BLaER1 (cell line): ENCODE measurements at regions not wholly inside any gene's neighbourhood (a gene's known extent, or its start where the extent isn't known, plus 50 kb on each side); places are given as distances from the start of the nearest gene placed in this dataset.

Source experiments
- H3K27ac ChIP-seq: shearing (Covaris generic); formaldehyde crosslinking; 2 replicates; pipeline ENCODE4 v1.8.1; 2022
- H3K27me3 ChIP-seq: shearing (Covaris generic); formaldehyde crosslinking; 2 replicates; pipeline ENCODE4 v1.8.1; 2022
- H3K36me3 ChIP-seq: shearing (Covaris generic); formaldehyde crosslinking; 2 replicates; pipeline ENCODE4 v1.8.1; 2022
- H3K4me1 ChIP-seq: shearing (Covaris generic); formaldehyde crosslinking; 2 replicates; pipeline ENCODE4 v1.8.1; 2022
- H3K4me2 ChIP-seq: shearing (Covaris generic); formaldehyde crosslinking; 2 replicates; pipeline ENCODE4 v1.8.1; 2022
- H3K4me3 ChIP-seq: shearing (Covaris generic); formaldehyde crosslinking; 2 replicates; pipeline ENCODE4 v1.8.1; 2022
- H3K9ac ChIP-seq: shearing (Covaris generic); formaldehyde crosslinking; 2 replicates; pipeline ENCODE4 v1.8.1; 2022
- H3K9me3 ChIP-seq: shearing (Covaris generic); formaldehyde crosslinking; 2 replicates; pipeline ENCODE4 v1.8.1; 2022
- H4K20me1 ChIP-seq: shearing (Covaris generic); formaldehyde crosslinking; 2 replicates; pipeline ENCODE4 v1.8.1; 2022
- Cebpa-rat ChIP-seq: shearing (Covaris generic); IDR thresholded peaks from 2 replicates; pipeline ENCODE4 v1.8.1; 2022

DNA sequence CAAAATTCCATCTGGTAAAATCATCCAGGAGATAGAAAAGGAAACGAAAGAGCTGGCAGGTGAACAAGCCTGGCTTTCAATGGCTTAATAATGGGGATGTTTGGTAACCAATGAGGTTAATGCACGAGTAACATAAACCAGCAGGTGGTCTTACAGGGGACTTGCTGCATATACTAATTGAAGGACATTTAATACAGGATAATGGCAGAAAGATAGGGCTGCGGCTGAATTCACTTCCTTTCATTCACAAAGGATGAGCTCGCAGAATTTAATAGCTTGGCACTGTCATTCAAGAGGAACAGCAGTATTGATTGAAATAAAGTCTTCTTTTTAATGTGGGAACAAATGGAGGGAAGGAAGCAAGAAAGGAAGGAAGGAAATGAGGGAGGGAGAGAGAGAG lies 156.3 kb upstream of the RAI2 start:
- H3K4me1 ChIP-seq = no peaks in the 10 kb centered on the region
- H3K4me3 ChIP-seq = no peak overlapping the region
- no peaks in the 10 kb centered on the region; the same call in 1 of the 2 replicates for H4K20me1 ChIP-seq
- H3K9ac ChIP-seq = no peak overlapping the region
- no peaks in the 10 kb centered on the region for H3K36me3 ChIP-seq
- no peak for TF ChIP-seq Cebpa-rat
- H3K27me3 ChIP-seq = peaks cover 82% of the 10 kb centered on the region
- no peak overlapping the region for H3K27ac ChIP-seq
- H3K9me3 ChIP-seq = no peaks in the 10 kb centered on the region
- H3K4me2 ChIP-seq = no peak overlapping the region

DNA sequence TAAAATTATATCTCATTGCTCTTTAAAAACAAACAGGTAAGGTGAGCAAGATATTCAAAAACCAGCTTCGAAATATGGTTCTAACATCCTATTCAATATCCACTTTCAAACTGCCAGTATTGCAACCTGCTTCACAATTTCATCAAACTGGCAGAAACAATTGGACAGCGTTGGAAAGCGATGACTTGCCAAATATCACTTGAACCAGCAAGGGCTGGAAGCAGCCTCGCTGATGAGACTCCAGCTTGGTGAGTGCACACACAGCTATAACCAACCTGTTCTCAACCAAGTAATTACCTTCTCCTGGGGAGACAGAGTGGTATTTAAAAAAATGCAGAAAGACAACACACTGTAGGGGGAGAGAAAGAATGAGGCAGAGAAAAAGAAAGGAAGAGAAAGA lies 155.8 kb upstream of the RAI2 start:
- no peak overlapping the region for H3K27ac ChIP-seq
- H3K4me1 ChIP-seq = no peaks in the 10 kb centered on the region
- H3K9ac ChIP-seq = no peak overlapping the region
- H3K27me3 ChIP-seq = peaks cover 82% of the 10 kb centered on the region
- no peak for TF ChIP-seq Cebpa-rat
- H3K4me2 ChIP-seq = no peak overlapping the region
- no peaks in the 10 kb centered on the region for H3K9me3 ChIP-seq
- no peaks in the 10 kb centered on the region; the same call in 1 of the 2 replicates for H4K20me1 ChIP-seq
- H3K4me3 ChIP-seq = no peak overlapping the region
- H3K36me3 ChIP-seq = no peaks in the 10 kb centered on the region

DNA sequence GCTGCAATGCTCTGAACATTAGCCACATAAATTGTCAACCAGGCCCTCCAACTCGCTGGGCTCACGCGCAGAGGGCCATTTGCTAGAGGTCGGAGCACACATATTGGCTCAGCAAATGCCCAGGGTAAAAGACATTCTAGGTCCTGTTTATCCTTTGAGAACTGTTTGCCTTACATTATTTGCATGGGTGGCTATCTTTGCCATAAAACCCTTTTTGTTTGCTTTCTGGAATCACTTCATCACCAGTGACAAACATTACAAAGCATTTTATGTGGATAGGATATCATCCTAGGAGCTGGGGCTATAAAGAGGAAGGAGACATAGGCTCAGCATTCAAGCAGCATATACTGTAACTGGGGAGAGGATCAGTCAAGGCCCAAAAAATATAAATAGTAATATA lies 149.2 kb upstream of the RAI2 start:
- Histone ChIP-seq H3K9me3 (no peaks in the 10 kb centered on the region), H3K36me3 (no peaks in the 10 kb centered on the region), H3K27me3 (peaks cover 93% of the 10 kb centered on the region), H4K20me1 (no peaks in the 10 kb centered on the region; the same call in 1 of the 2 replicates), H3K9ac (no peak overlapping the region), H3K27ac (no peak overlapping the region), H3K4me2 (no peak overlapping the region), H3K4me3 (no peak overlapping the region), H3K4me1 (no peaks in the 10 kb centered on the region)
- no peak for TF ChIP-seq Cebpa-rat

DNA sequence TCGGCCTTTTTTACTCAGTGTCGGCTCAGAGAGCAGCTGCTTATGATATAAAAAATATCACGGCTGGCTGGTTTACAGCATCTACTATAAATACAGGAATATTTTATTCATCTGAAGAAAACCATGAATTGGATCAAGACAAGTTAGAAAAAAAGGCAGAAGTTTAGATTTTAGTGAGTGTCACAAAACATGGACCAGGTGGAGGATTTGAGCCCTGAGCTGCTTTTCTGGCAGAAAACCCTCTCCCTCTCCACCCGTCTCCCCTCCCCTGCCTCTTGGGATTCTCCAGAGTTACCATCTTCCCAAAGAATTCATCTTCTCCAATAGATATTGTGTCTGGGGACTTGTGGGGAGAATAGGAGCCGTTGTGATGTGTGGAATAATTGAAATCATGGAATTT lies 142.8 kb upstream of the RAI2 start:
- Histone ChIP-seq H3K4me3 (no peak overlapping the region), H3K27me3 (peaks cover 93% of the 10 kb centered on the region), H3K4me2 (no peak overlapping the region), H3K4me1 (no peaks in the 10 kb centered on the region), H3K27ac (no peak overlapping the region), H4K20me1 (0 out of 2 replicates have a peak, but pooled peaks cover 4% of the 10 kb centered on the region), H3K9ac (no peak overlapping the region), H3K9me3 (no peaks in the 10 kb centered on the region), H3K36me3 (no peaks in the 10 kb centered on the region)
- TF ChIP-seq Cebpa-rat = no peak

DNA sequence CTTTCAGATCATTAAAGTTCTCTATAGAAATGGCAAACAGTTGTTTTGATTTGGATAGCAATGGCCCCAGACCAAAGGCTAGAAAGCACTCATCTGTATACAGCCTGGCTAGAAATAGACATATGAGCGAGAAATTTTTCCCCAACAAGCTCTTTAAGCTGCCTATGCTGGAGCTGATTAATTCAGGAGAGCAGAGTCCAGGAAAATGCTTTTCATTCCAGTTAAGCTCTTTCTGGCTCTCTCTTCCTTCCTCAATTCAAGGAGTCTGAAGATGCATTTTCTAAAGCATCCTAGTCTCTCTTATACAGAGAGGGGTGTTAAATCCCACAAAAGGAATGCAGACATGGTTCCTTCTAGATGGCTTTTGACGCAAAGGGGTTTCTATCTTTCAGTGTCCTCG lies 141.7 kb upstream of the RAI2 start:
- Histone ChIP-seq H3K27me3 (peaks cover 86% of the 10 kb centered on the region), H4K20me1 (0 out of 2 replicates have a peak, but pooled peaks cover 4% of the 10 kb centered on the region)

DNA sequence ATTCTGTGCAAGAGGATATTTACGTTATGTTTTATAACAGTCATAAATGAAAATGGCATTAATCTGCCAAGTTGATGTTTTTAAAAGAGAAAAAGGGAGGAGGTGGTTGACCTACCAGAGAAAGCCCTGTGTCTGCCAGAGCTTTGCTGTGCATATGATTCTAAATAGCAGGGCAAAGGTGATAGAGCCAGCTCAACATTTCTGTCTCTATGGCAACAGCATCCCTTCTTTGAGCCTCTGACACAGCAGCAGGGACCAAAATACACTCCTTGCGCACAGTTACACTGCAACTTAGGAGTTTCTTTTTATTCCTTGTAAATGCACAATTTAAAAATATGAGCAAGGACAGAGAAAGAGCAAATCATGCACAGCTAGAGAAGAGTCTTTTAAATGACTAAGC lies 133.3 kb upstream of the RAI2 start:
- Histone ChIP-seq H3K4me2 (no peak overlapping the region), H3K36me3 (no peaks in the 10 kb centered on the region), H3K9me3 (no peaks in the 10 kb centered on the region), H3K4me1 (0 out of 2 replicates have a peak, but pooled peaks cover 6% of the 10 kb centered on the region), H3K27ac (no peak overlapping the region), H3K9ac (no peak overlapping the region), H3K4me3 (no peak overlapping the region), H3K27me3 (peaks cover 81% of the 10 kb centered on the region), H4K20me1 (no peaks in the 10 kb centered on the region)
- no peak for TF ChIP-seq Cebpa-rat

More for the DNA sequence above, 141.7 kb upstream of the RAI2 start:
- H3K9me3 ChIP-seq = no peaks in the 10 kb centered on the region
- no peaks in the 10 kb centered on the region for H3K4me1 ChIP-seq
- H3K27ac ChIP-seq = no peak overlapping the region
- H3K36me3 ChIP-seq = no peaks in the 10 kb centered on the region
- no peak for TF ChIP-seq Cebpa-rat
- no peak overlapping the region for H3K4me3 ChIP-seq
- H3K4me2 ChIP-seq = no peak overlapping the region
- no peak overlapping the region for H3K9ac ChIP-seq

DNA sequence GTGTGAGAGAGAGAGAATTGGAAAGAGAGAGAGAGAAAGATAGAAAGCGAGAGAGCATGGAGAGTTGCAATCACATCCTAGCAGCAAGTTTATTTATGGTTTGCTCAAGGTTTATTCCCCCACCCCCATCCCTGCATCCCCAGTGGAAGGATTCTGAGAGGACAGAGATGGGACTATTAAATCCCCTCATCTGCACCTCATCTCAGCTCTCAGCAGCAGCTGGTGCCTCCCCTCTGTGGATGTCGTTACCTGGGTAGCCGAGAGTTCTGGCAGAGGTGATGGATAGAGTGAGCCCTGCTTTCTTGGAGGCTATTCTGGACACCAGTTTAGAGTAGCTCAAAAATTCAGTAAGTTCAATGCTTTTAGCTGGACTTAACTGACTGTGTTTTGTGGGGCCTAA lies 132.0 kb upstream of the RAI2 start:
- peaks cover 85% of the 10 kb centered on the region for H3K27me3 ChIP-seq
- no peak overlapping the region for H3K4me2 ChIP-seq
- TF ChIP-seq Cebpa-rat = no peak
- no peaks in the 10 kb centered on the region for H3K36me3 ChIP-seq
- peaks cover 8% of the 10 kb centered on the region for H3K4me1 ChIP-seq
- no peak overlapping the region for H3K9ac ChIP-seq
- no peaks in the 10 kb centered on the region for H4K20me1 ChIP-seq
- no peak overlapping the region for H3K27ac ChIP-seq
- H3K9me3 ChIP-seq = no peaks in the 10 kb centered on the region
- H3K4me3 ChIP-seq = no peak overlapping the region

DNA sequence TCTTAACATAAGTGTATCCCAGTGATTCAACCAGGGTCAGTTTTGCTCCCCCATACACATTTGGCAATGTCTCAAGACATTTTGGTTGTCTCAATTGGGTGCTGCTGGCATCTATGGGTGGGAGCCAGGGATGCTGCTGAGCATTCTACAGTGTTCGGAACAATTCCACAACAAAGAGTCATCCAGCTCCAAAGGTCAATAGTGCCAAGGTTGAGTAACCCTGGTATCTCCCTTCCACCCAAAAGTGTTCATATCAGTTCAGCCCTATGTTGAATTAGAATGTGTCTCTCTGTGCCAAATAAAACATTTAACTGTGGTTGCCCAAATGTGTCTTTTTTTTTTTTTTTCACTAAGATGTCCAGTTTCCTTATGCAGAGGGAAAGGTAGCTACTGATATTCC lies 129.4 kb upstream of the RAI2 start:
- Histone ChIP-seq H3K27ac (no peak overlapping the region), H3K36me3 (no peaks in the 10 kb centered on the region), H3K4me1 (peaks cover 12% of the 10 kb centered on the region), H3K4me3 (no peak overlapping the region), H3K9ac (no peak overlapping the region), H4K20me1 (no peaks in the 10 kb centered on the region), H3K9me3 (no peaks in the 10 kb centered on the region), H3K27me3 (peaks cover 97% of the 10 kb centered on the region), H3K4me2 (no peak overlapping the region)
- TF ChIP-seq Cebpa-rat = no peak

DNA sequence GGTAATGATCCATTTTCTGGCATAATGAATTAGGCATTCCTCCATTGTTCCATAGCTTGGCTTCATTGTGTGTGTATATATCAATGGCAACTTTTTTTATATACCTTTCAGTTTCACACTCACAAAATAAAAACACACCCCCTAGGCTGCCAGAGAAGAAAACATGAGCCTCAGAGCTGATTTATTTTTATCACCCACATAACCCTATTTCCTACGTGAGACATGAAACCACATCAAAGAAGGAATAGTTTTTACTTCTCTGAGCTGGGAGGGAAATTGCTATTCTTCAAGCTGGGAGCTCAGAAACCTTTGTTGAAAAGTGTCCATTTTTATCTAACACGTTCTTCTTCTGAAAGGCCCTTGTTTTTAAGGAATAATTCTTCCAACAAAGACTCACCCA lies 126.7 kb upstream of the RAI2 start:
- Histone ChIP-seq H3K4me2 (peak overlapping the region; percentile 27), H3K9me3 (no peaks in the 10 kb centered on the region), H3K9ac (no peak overlapping the region), H3K36me3 (no peaks in the 10 kb centered on the region), H3K4me3 (no peak overlapping the region), H3K27ac (no peak overlapping the region), H3K4me1 (peaks cover 8% of the 10 kb centered on the region), H3K27me3 (peaks cover 99% of the 10 kb centered on the region), H4K20me1 (no peaks in the 10 kb centered on the region)
- TF ChIP-seq Cebpa-rat = no peak

DNA sequence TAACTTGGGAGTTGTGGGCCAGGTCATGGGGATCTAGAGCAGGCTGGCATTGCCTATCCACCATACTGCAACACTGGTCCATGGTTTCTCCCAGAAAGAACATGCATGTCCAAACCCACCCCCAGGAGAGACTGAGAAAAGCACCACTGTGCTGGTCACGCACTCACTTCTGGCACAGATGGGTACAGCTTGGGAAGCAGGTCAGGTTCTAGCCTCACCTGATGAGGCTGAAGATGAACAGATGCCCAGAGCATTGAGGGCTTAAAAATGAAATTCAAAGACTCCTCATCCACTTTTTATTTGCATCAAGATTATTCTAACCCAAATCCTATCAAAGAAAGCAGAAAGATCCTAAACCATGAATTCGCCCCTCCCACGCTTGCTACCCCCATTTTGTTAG lies 125.9 kb upstream of the RAI2 start:
- Histone ChIP-seq H3K9me3 (no peaks in the 10 kb centered on the region), H3K4me1 (peaks cover 8% of the 10 kb centered on the region), H3K27me3 (peaks cover 99% of the 10 kb centered on the region), H3K4me2 (no peak overlapping the region), H3K4me3 (no peak overlapping the region), H3K9ac (no peak overlapping the region), H3K27ac (no peak overlapping the region), H4K20me1 (no peaks in the 10 kb centered on the region), H3K36me3 (no peaks in the 10 kb centered on the region)
- no peak for TF ChIP-seq Cebpa-rat

DNA sequence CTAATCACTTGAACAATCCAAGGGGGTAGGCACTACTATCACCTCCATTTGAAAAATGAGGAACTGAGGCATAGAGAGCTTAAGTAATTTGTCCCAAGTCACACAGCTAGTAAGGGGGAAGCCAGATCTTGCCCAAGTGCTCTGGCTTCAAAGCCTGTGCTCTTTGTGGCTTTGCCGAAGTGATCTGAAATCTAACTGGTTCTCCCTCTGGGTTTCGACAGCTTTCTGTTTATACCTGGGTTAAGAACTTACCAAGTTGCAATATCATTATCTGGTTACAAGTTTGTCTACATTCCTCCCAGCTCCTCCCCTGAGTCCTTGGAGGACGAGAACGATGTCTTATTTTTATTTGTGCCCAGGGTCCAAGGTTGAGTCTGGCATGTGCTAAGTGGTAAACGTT lies 125.3 kb upstream of the RAI2 start:
- H3K4me3 ChIP-seq = no peak overlapping the region
- H3K36me3 ChIP-seq = no peaks in the 10 kb centered on the region
- no peak overlapping the region for H3K4me2 ChIP-seq
- H3K27ac ChIP-seq = no peak overlapping the region
- H4K20me1 ChIP-seq = no peaks in the 10 kb centered on the region
- H3K9me3 ChIP-seq = no peaks in the 10 kb centered on the region
- H3K27me3 ChIP-seq = peaks cover 99% of the 10 kb centered on the region
- H3K4me1 ChIP-seq = peaks cover 8% of the 10 kb centered on the region
- H3K9ac ChIP-seq = no peak overlapping the region
- TF ChIP-seq Cebpa-rat = no peak
